HUES64 (cell line): ENCODE measurements at regions not wholly inside any gene's neighbourhood (a gene's known extent, or its start where the extent isn't known, plus 50 kb on each side); places are given as distances from the start of the nearest gene placed in this dataset.

Experiments used
- H3K27ac ChIP-seq: 2 replicates; pipeline ENCODE4 v1.7.0; 2013; ENCODE audit warnings: low read depth, low read length, inconsistent platforms
- H3K27me3 ChIP-seq: 2 replicates; pipeline ENCODE4 v1.6.1; 2013; ENCODE audit warnings: mild to moderate bottlenecking, low read length; ENCODE audit not compliant: insufficient read depth
- H3K36me3 ChIP-seq: 2 replicates; pipeline ENCODE4 v1.6.1; 2013; ENCODE audit warnings: mild to moderate bottlenecking, low read length; ENCODE audit not compliant: insufficient read depth
- H3K4me1 ChIP-seq: 2 replicates; pipeline ENCODE4 v1.6.1; 2013; ENCODE audit warnings: mild to moderate bottlenecking, low read length, moderate library complexity; ENCODE audit not compliant: insufficient read depth
- H3K4me3 ChIP-seq: 2 replicates; pipeline ENCODE4 v1.5.1; 2013; ENCODE audit warnings: mild to moderate bottlenecking, low read length, moderate library complexity
- H3K9ac ChIP-seq: 2 replicates; pipeline ENCODE4 v1.6.1; 2013; ENCODE audit warnings: mild to moderate bottlenecking, low read depth, low read length
- H3K9me3 ChIP-seq: 2 replicates; pipeline ENCODE4 v1.6.1; 2013; ENCODE audit warnings: low read depth, low read length; ENCODE audit not compliant: insufficient read depth
- WGBS: fragments of 150-250, 120-280 bp; methylation state at CpG from one replicate; pipeline ENCODE4 v1.1.7; 2013; ENCODE audit warnings: missing lambda C conversion rate; 5-methylcytosine and 5-hydroxymethylcytosine counted together

GRCh38 chr18:55658598-55658997, 70.6 kb upstream of the TCF4 start:
- no peaks in the 10 kb centered on the region for H3K27me3 ChIP-seq
- no peak overlapping the region for H3K4me3 ChIP-seq
- H3K27ac ChIP-seq = no peak overlapping the region
- no peaks in the 10 kb centered on the region for H3K9me3 ChIP-seq
- H3K9ac ChIP-seq = no peak overlapping the region
- H3K4me1 ChIP-seq = no peaks in the 10 kb centered on the region
- H3K36me3 ChIP-seq = no peaks in the 10 kb centered on the region
- 100% methylated on average over 1 of the region's 2 CpGs for WGBS

- H3K36me3 ChIP-seq = no peaks in the 10 kb centered on the region
- H3K4me3 ChIP-seq = no peak overlapping the region
- no peaks in the 10 kb centered on the region for H3K9me3 ChIP-seq
- no peak overlapping the region for H3K9ac ChIP-seq
- no peaks in the 10 kb centered on the region for H3K4me1 ChIP-seq
- H3K27ac ChIP-seq = no peak overlapping the region
- WGBS = 95% methylated on average over 4 of the region's 4 CpGs
- H3K27me3 ChIP-seq = no peaks in the 10 kb centered on the region
Measured at GRCh38 chr18:55657572-55658331, 69.8 kb upstream of the TCF4 start.

DNA sequence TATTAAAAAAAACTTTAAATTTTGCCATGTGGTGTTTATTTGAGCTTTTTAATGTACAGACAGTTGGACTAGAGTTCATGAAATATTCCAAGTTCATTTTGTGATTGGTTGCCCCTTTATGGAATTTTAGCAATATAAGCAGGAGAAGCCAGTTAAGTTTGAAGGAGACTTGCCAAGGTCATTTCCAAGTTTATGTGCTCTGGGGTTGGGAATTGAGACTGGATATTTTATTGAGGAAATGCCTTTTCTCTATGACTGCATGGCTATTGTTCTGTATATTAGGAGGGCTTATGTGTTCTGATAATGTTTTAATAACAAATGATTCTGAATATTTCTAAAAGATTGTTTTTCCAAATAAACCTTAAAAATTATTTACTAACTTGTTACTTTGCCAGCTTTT, 67.0 kb upstream of the TCF4 start:
- H3K4me1 ChIP-seq = no peaks in the 10 kb centered on the region
- no peak overlapping the region for H3K27ac ChIP-seq
- no peak overlapping the region for H3K4me3 ChIP-seq

GRCh38 chr18:55651236-55651635, 63.2 kb upstream of the TCF4 start:
- Histone ChIP-seq H3K27me3 (no peaks in the 10 kb centered on the region), H3K36me3 (no peaks in the 10 kb centered on the region), H3K9ac (no peak overlapping the region), H3K4me3 (no peak overlapping the region), H3K9me3 (no peaks in the 10 kb centered on the region), H3K4me1 (no peaks in the 10 kb centered on the region), H3K27ac (no peak overlapping the region)
- 74% methylated on average over 1 of the region's 1 CpG for WGBS

More for the DNA sequence above, 67.0 kb upstream of the TCF4 start:
- no peak overlapping the region for H3K9ac ChIP-seq
- H3K36me3 ChIP-seq = no peaks in the 10 kb centered on the region
- H3K9me3 ChIP-seq = no peaks in the 10 kb centered on the region
- no peaks in the 10 kb centered on the region for H3K27me3 ChIP-seq

- H3K9me3 ChIP-seq = no peaks in the 10 kb centered on the region
- no peaks in the 10 kb centered on the region for H3K4me1 ChIP-seq
- no peaks in the 10 kb centered on the region for H3K27me3 ChIP-seq
- no peak overlapping the region for H3K4me3 ChIP-seq
- H3K9ac ChIP-seq = no peak overlapping the region
- no peaks in the 10 kb centered on the region for H3K36me3 ChIP-seq
- WGBS = 90% methylated on average over 4 of the region's 4 CpGs
- no peak overlapping the region for H3K27ac ChIP-seq
Measured at GRCh38 chr18:55650363-55650870, 62.4 kb upstream of the TCF4 start.

GRCh38 chr18:55647331-55647730, 59.3 kb upstream of the TCF4 start:
- no peak overlapping the region for H3K27ac ChIP-seq
- no peak overlapping the region for H3K9ac ChIP-seq
- no peaks in the 10 kb centered on the region for H3K36me3 ChIP-seq
- H3K4me1 ChIP-seq = no peaks in the 10 kb centered on the region
- 95% methylated on average over 4 of the region's 4 CpGs for WGBS
- H3K27me3 ChIP-seq = no peaks in the 10 kb centered on the region
- H3K9me3 ChIP-seq = 0 out of 2 replicates have a peak, but pooled peaks cover 3% of the 10 kb centered on the region
- no peak overlapping the region for H3K4me3 ChIP-seq

DNA sequence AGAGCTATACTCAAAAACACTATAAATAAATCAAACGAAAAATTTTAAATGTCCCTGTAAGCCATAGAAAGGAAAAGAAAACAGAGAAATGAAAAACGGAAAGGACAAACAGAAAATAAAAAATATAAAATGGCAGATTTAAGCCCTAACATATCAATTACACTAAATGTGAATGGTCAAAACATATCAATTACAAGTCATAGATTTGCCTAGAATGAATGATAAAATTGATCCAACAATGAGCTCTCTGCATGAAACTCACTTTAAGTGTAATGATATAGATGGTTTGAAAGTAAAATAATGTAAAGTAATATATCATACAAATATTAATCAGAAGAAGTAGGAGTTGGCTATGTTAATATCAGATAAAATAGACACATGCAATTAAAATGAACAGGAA, 54.2 kb upstream of the TCF4 start:
- 0 out of 2 replicates have a peak, but pooled peaks cover 4% of the 10 kb centered on the region for H3K9me3 ChIP-seq
- H3K4me1 ChIP-seq = no peaks in the 10 kb centered on the region
- no peaks in the 10 kb centered on the region for H3K27me3 ChIP-seq
- no peak overlapping the region for H3K9ac ChIP-seq
- no peaks in the 10 kb centered on the region for H3K36me3 ChIP-seq
- no CpG with 5 or more reads among the region's 2 CpGs for WGBS
- no peak overlapping the region for H3K4me3 ChIP-seq
- H3K27ac ChIP-seq = no peak overlapping the region

- H3K9me3 ChIP-seq = 0 out of 2 replicates have a peak, but pooled peaks cover 4% of the 10 kb centered on the region
- no peaks in the 10 kb centered on the region for H3K27me3 ChIP-seq
- H3K4me1 ChIP-seq = no peaks in the 10 kb centered on the region
- 94% methylated on average over 1 of the region's 4 CpGs for WGBS
- H3K9ac ChIP-seq = no peak overlapping the region
- no peak overlapping the region for H3K4me3 ChIP-seq
- H3K27ac ChIP-seq = no peak overlapping the region
- no peaks in the 10 kb centered on the region for H3K36me3 ChIP-seq
Measured at GRCh38 chr18:55641486-55641885, 53.5 kb upstream of the TCF4 start.
